Renal cortical epithelial cell (primary cell): ENCODE measurements at regions not wholly inside any gene's neighbourhood (a gene's known extent, or its start where the extent isn't known, plus 50 kb on each side); places are given as distances from the start of the nearest gene placed in this dataset.

Experiments
- DNase-seq: peaks from one replicate; pipeline ENCODE4 v3.0.0-alpha.2; 2011; ENCODE audit warnings: low read depth

DNA sequence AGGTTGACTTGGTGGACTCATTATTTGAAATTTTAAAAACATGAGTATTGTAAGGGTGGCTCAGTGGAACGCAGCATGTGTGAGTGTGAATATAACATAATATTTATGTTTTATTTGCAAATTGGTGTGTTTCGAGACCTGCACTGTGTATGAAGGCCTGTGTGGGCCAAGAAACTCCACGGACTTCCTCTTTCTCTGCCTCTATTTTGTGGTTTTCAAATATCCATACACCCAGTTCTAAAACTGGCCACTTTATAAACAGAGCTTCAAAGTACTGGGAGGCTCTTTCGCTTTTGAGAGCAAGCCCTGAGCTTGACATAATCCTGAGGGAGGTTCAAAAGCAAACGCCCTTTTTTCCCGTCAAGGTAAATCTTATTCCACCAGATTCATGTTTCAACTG is 187.7 kb downstream of the GPAT3 start:
- no peak for DNase-seq

DNA sequence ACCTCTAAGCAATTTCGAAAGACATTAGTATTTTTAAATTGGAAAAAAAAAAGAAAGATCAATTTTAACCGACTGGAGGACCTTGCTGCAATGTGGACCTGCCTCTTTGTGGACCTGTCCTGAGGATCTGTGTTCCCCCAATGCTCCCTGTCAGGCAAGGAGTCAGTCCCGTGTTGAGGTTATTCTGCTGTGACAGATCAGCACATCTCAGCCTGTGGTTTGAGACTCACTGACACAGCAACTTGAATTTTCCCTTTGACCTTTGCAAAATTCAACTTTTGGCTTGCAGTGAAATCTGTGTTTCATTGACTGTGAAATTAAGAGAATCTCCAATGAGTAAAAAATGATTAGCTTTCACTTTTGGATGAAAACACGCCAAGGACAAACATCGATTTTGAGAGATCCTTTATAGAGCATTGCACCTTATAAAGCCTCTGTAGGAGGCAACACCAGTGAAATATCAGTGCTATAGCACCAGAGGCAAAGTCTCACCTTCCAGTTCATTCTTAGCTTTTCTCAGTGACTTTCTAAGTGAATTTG is 186.9 kb downstream of the GPAT3 start:
- DNase-seq = no peak

DNA sequence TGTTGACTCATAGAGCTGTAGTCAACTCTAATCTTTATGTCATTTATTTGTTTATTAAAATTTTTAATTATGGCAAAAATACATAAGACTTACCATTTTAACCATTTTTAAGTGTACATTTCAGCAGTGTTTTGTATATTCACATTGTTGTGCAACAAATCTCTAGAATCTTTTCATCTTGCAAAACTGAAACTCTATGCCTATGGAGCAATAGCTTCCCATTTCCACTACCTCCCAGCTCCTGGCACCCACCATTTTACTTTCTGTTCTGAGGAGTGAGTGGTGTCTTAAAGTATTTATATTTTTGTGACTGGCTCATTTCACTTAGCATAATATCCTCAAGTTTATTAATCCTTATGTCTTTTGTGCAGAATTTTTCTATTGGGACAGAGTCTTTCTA is 181.0 kb downstream of the GPAT3 start:
- no peak for DNase-seq

DNA sequence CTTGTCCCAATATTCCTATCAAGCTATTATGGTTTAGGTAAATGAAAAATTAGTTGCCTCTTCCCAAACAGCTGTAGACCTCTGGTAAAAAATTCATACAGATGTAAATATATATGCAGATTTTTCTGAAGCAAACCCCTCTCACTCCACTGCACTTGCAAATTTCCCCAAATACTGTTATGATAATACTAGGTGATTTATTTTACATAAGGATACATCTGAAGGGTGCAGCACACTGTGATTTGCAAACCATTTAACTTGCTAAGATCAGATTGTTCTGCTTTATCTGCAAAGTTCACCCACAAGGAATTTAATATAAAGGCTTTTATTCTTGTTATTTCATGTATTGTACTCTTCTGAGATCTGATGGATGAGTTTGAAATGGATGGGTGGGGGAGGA is 177.0 kb downstream of the GPAT3 start:
- no peak for DNase-seq

DNA sequence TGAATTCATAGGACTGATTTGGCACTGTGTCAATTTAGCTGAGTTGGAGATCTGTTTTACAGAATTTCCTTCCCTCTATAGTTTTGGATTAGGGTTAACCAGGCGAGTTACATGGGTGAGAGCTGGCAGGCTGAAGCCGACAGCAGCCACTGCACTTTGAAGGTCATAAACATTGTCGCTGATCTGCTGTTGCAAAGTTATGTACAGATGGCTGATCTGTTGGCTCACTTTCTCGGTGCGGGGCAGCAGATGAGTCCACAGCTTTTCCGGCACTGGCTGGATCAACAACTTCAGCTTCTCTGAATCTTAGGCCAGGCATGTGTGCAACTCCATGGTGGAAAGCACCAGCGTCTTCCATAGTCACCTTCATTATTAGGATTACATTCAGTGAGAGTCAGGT is 173.7 kb downstream of the GPAT3 start:
- peak; percentile 15 for DNase-seq

DNA sequence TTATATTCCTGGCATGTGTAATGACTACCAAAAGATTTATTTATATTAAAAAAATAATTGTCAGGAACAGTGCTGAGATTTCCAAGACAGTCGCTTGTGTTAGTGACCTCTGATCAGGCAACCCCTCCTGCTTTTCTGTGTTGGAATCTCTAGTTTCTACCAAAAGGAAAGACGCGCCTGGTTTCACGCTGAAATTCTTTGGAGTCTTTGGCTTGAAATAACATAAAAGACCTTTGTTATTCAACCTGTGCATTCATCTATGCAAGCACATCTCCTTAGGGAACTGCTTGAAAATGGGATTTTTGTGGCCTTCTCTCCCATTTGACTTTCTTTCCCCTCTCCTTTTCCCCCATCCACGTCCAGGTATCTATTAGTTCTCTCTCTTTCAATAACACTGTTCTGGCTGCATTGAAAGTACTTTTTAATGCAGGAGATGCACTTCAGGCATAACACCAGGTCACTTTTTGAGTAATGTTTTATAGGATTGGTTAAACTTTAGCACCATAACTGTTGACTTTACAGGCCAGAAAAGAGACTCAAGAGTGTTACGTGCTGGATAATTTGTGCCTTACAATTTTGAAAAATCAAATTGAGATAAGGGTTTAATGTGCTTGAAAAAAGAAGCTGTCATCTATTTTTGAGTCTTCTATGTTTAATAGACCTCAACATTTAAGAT is 172.7 kb downstream of the GPAT3 start:
- peak; percentile 56 for DNase-seq

DNA sequence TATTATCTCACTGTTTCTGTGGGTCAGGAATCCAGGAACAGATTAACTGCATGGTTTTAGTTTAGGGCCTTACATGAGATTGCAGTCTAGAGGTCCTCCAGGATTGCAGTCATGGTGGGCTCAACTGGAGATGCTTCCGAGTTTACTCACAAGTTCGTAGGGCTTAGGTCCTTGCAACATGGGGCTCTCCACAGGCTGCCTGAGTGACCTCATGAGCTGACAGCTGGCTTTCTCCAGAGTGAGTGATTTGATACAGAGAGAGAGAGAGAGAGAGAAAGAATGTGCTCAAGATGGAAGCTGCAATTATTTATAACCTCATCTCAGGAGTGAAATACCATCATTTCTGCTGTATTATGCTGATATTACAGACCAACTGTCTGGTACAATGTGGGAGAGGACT is 168.9 kb downstream of the GPAT3 start:
- no peak for DNase-seq

DNA sequence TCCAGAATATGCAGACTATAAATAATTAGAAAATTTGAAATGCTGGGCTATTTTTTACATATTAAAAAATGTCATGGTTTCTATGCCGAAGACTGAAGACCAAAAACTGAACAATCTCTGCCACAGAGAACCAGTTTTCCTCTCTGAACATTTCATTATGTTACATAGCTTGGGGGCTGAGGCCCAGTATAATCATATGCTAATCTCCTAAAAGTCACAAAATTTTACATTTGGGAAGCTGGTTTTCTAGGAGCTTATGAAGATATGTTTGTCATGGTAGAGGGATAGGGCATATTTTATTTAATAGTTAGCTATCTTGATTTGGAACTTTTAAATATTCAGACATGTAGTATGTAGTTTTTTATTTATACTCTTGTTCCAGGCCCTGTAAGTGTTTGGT is 167.8 kb downstream of the GPAT3 start:
- DNase-seq = no peak

DNA sequence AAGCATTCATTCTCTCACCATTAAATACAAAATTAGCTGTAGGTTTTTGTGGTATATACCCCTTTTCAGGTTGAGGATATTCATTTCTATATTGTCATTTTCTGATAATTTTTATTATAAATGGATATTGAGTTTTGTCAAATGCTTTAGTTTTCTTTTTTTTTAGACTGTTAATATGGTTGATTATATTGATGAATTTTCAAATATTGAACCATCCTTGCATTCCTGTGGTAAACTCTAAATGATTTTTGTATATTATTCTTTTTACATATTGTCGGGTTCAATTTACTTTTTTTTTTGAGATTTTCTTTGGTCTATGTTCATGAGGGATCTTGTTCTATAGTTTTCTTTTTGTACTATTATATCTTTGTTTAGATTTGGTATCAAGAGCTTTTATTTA is 165.1 kb downstream of the GPAT3 start:
- no peak for DNase-seq

DNA sequence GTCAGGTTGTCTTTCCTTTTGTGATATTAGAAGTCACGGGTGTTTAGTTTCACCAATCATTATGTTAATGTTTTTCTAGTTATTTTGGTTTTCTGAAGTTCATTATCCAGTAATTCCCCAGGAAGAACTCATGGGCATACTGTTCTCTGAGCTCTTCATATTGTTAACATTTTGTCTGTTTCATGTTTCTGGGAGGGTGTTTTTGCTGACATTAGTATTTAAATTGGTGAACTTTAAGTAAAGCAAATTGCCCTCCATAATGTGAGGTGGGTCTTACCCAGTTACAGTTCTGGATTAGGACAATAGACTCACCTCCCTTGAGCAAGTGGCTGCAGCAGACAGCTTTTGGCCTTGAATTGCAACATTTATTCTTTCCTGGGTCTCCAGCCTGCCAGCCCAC is 163.4 kb downstream of the GPAT3 start:
- DNase-seq = no peak

DNA sequence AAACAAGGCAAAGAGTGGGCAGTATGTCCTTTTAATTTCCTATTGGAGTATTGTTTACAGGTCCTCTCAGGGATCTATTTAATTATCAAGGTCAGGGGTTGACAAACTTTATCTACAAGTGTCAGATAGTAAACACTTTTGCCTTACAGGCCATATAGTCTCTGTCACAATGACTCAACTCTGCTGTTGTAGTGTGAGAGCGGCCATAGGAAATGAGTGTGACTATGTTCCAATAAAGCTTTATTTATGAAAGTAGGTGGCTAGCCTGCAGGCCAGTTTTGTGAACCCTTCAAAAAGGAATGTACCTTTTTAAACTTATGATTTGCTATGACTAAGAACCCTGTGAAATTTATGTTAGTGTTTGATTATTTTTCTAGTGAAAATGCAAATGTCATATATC is 156.1 kb downstream of the GPAT3 start:
- DNase-seq = no peak

DNA sequence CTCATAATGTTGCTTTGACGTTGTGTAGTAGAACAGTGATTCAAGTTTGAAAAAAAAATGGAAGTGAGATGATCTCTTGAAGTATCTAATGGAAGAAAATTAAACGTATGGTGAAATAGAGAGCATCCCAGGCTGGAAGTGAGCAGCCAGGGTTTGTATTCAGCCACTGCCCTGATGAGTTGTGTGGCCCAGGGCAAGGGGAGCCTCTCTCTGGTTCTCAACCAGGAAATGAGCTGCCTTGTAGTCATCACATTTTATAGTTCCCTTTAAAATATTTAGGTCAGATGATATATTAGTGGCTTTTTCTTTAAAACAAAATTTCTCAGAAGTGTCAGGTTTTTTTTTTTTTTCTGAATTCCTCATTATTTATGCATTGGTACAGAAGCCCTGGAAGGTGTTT is 150.3 kb downstream of the GPAT3 start:
- DNase-seq = no peak

DNA sequence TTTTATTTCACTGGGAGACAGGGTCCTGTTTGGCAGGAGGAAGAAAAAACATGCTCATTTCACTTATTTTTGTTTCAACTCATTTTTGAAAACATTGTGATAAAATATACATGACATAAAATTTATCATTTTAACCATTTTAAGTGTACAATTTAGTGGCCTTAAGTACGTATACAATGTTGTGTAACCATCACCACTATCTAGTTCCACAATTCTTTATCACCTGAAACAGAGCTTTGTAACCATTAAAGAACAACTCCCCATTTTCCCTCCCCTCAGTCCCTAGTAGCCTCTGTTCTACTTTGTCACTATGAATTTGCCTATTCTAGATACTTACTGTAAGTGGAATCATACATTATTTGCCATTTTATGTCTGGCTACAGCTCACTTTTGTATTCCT is 143.8 kb downstream of the GPAT3 start:
- no peak for DNase-seq

DNA sequence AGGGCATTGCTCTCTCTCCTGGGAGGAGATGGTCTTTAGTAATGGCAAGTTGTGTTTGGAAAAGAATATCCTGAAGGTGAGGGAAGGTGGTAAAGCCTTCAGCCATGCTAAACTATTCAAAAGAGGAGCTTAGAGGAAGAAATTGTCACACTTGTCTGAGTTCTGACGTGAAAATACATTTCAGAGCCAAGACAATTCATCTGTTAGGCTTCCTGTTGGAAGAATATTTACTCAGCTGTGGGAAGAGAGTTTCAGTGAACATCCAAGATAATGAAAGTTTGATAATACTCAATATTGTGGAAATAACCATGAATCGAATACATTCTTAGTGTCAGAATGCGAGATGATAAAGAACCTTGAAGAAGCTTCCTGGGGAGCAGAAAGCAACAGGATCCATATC is 143.3 kb downstream of the GPAT3 start:
- no peak for DNase-seq

DNA sequence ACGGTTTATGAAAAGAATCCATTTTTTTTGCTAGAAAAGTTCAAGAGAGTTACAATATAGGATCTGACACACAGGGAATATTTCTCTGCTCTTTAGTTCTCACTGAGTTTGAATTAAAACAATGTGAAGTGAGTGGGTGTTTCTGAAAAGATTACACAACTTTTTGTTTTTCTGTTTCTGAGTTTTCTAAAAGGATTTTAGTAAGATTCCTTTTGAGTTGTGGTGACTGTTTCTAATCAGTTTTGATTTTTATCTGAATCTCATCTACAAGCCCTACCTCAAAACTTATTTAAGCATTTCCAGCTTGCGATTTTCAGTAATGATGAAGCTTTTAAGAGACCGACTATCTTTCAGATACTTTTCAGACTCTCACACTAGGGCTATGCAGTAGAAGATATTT is 141.7 kb downstream of the GPAT3 start:
- DNase-seq = peak; percentile 22

DNA sequence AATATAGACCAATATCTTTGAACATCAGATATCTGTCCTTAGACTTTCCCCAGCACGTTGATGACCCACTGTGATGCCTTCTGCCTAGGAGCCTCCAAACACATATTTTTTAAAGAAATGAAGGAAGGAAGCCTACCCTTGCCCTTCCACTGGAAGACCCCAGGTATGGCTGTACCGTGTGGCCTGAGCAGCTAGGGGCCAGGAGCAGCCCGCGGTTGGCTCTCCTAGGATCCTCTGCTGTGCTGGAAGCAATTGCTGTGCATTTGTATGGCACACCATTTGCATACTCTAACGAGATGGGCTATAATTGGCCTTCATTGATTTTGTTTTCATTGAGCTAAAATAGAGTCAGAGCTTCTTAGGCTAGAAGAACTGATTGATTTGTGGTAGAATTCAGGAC is 128.8 kb downstream of the GPAT3 start:
- no peak for DNase-seq

DNA sequence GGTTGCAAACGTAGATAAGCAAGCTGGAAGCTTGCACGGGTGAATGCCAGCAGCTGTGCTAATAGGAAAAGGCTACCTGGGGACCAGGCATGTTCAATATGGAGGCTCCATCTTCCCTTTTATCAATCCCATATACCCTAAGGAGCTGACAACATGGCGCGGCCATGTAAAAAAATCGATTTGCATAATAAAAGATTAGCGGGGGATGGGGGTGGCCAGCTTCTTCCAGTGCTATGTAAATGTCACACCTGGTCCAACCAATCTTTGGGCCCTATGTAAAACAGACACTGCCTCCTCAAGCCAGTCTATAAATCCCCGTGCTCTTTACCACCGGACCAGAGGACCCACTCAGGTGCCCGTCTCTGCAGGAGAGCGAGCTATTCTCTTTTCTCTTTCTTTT is 128.2 kb downstream of the GPAT3 start:
- DNase-seq = no peak

DNA sequence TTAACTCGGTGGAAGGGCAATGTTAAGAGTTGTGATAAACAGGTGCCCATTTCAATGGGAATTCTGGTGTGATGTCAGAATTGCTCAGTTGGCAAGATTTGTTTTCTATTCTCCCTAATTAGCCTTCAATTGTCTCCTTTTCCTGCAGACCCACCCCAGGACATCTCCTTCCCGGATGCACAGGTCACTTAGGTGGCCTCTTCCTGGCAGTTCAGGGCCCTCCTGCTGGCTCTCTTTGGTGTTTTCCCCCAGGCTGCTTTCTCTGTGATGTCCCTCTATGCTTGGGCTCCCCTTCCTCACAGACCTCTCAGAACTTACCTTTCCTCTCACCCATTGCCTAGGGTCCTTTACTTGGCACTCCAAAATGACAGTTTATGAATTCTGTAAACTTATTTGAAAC is 126.3 kb downstream of the GPAT3 start:
- DNase-seq = no peak

DNA sequence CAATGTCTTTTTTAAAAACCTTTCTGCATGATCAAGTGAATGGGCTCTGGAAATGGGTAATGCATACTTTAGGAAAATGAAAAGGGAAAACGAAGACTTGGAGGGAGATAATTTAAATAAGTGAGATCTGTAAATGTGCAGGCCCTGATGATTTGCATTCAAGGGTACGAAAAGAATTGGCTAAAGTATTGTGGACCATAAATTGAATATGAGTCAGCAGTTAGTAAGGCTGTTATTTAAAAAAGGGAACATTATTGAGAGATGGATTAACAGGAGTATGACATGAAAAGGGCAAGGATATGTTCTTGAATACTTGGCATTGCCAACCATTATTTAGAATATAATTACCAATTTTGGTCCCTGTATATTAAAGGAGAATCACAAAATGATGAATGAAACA is 125.5 kb downstream of the GPAT3 start:
- DNase-seq = no peak

DNA sequence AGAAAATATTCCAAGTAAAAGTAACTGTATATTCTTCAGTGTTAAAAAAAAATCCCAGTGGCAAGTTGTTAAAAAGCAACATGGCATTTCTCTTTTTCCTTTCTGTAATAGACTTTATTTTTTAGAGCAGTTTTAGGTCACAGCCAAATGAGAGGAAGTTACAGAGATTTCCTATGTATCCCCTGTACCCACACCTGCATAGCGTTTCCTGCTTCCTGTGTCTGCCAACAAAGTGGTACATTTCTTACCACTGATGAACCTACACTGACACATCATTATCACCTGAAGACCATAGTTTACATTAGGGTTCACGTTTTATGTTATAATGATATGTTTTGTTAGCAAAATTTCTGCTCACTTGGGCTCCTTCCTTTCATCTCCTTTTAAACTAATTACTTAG is 124.7 kb downstream of the GPAT3 start:
- no peak for DNase-seq

DNA sequence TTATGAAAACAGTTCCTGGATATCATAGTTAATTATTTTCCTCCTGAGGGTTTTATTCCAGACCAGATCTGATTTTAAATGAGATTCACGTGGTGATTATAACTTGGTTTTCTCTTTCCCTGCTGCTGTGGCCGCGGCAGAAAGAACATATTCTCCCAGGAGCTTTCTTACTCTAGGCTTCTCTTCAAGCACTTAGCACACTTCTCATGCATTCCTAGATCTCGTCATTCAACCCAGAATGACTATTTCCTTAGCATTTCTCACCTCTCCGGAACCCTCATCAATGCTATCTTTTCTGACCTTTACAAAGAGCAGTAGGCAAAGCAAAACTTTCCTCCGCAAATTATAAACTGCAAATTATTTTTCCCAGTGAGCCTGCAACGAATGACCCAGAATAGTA is 122.9 kb downstream of the GPAT3 start:
- no peak for DNase-seq

DNA sequence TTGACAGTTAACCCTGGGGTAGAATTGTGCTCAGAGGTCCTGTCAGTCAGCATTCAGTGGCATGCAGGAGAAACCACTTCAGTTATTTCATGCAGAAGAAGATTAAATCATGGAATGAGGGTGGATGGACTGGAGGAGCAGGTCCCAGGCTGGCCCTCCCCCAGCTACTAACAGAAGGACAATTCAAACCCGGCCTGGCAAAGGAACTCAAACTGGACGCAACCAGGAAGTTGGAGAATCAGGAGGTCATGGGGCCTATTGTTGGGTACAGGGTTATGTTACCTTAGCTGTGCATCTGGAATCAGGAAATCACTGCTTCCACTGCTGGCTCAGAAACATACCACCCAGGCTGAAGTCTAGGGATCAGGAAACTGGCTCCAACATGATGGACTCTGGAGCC is 121.4 kb downstream of the GPAT3 start:
- no peak for DNase-seq
